SK-N-SH (cell line): ENCODE measurements at regions not wholly inside any gene's neighbourhood (a gene's known extent, or its start where the extent isn't known, plus 50 kb on each side); places are given as distances from the start of the nearest gene placed in this dataset.
A peak's percentile ranks its signal among the peaks of the same experiment; 100 is the strongest.

Source experiments
- CTCF ChIA-PET: fragments of 300-600, 350-600 bp; formaldehyde crosslinking; extraction: SDS; loops from one replicate; lab custom pipeline; 2021; lab: Yijun Ruan, JAX
- POLR2A ChIA-PET: fragments of 350-600 bp; sonication (Branson Sonifier 250); formaldehyde crosslinking; extraction: SDS; loops from one replicate; lab custom pipeline; 2020; ENCODE audit warnings: antibody characterized with exemption, inconsistent platforms; lab: Yijun Ruan, JAX
- DNase-seq: peaks from one replicate; pipeline ENCODE4 v3.0.0; 2012
- H2AFZ ChIP-seq: fragments of 200-600 bp; sonication (generic); 2 replicates; pipeline ENCODE4 v1.8.1; 2016; ENCODE audit warnings: antibody characterized with exemption, mild to moderate bottlenecking, low read depth
- H3F3A ChIP-seq: fragments of 200-600 bp; sonication (generic); replicated peaks from 2 replicates; pipeline ENCODE3; 2016; ENCODE audit warnings: antibody characterized with exemption, mild to moderate bottlenecking; ENCODE audit not compliant: insufficient read depth
- H3K27ac ChIP-seq, 2 experiments: fragments of 200-500 bp in 1 of 2; fragments of 200-600 bp in 1 of 2; sonication (Bioruptor generic) in 1 of 2; sonication (generic), shearing (Covaris generic) in 1 of 2; 2 replicates each; pipeline versions ENCODE4 v1.5.1 to v1.6.1; 2014 to 2016; ENCODE audit warnings: low read depth in 2 of 2, inconsistent platforms in 1 of 2, low read length in 1 of 2, mild to moderate bottlenecking in 1 of 2, mixed read lengths in 1 of 2
- H3K27me3 ChIP-seq: fragments of 200-600 bp; sonication (generic), shearing (Covaris generic); 2 replicates; pipeline ENCODE4 v1.6.1; 2016; ENCODE audit warnings: mixed run types; ENCODE audit not compliant: insufficient read depth
- H3K36me3 ChIP-seq, 2 experiments: fragments of 200-500 bp in 1 of 2; fragments of 200-600 bp in 1 of 2; sonication (Bioruptor generic) in 1 of 2; sonication (generic) in 1 of 2; replicated peaks in 1 of 2; 2 replicates each; pipeline versions ENCODE3 to v1.5.1; 2014 to 2016; ENCODE audit warnings: low read length in 1 of 2, mild to moderate bottlenecking in 1 of 2; ENCODE audit not compliant: insufficient read depth in 2 of 2, control insufficient read depth in 1 of 2
- H3K4me1 ChIP-seq, 2 experiments: fragments of 200-500 bp in 1 of 2; fragments of 200-600 bp in 1 of 2; sonication (Bioruptor generic) in 1 of 2; sonication (generic), shearing (Covaris generic) in 1 of 2; 2 replicates each; pipeline versions ENCODE4 v1.5.1 to v1.6.1; 2014 to 2016; ENCODE audit warnings: low read depth in 1 of 2, low read length in 1 of 2, mixed run types in 1 of 2; ENCODE audit not compliant: insufficient read depth in 2 of 2, control insufficient read depth in 1 of 2
- H3K4me2 ChIP-seq: fragments of 200-600 bp; sonication (generic), shearing (Covaris generic); 2 replicates; pipeline ENCODE4 v1.6.1; 2017; ENCODE audit warnings: mixed run types
- H3K4me3 ChIP-seq, 2 experiments: fragments of 200-500 bp in 1 of 2; fragments of 200-600 bp in 1 of 2; sonication (Bioruptor generic) in 1 of 2; sonication (generic), shearing (Covaris generic) in 1 of 2; 2 replicates each; pipeline versions ENCODE4 v1.5.1 to v1.8.1; 2014 to 2016; ENCODE audit warnings: low read depth in 2 of 2, inconsistent platforms in 1 of 2, low read length in 1 of 2, mild to moderate bottlenecking in 1 of 2, mixed read lengths in 1 of 2, moderate library complexity in 1 of 2
- H3K79me2 ChIP-seq: fragments of 200-600 bp; sonication (generic); 2 replicates; pipeline ENCODE4 v1.8.1; 2017; ENCODE audit warnings: mild to moderate bottlenecking; ENCODE audit not compliant: insufficient read depth
- H3K9ac ChIP-seq: fragments of 200-600 bp; sonication (generic); 2 replicates; pipeline ENCODE4 v1.6.1; 2017; ENCODE audit warnings: mixed run types
- H3K9me2 ChIP-seq: fragments of 200-600 bp; sonication (generic); 2 replicates; pipeline ENCODE4 v1.6.1; 2017; ENCODE audit warnings: mixed run types
- H3K9me3 ChIP-seq: fragments of 200-600 bp; sonication (generic); 2 replicates; pipeline ENCODE4 v1.6.1; 2017; ENCODE audit warnings: mixed run types, mild to moderate bottlenecking, moderate library complexity
- H4K20me1 ChIP-seq: fragments of 200-600 bp; sonication (generic); 2 replicates; pipeline ENCODE4 v1.6.1; 2017; ENCODE audit warnings: mild to moderate bottlenecking, mixed run types; ENCODE audit not compliant: insufficient read depth
- CHD2 ChIP-seq: fragments of 150-350 bp; IDR thresholded peaks from 2 replicates; pipeline ENCODE4 v1.6.1; 2018; ENCODE audit warnings: low read length; ENCODE audit not compliant: partially characterized antibody
- EP300 ChIP-seq, 2 experiments: IDR thresholded peaks; 2 replicates each; pipeline versions ENCODE4 v1.4.0 to v1.6.1; 2012; ENCODE audit warnings: borderline replicate concordance in 1 of 2, low read depth in 1 of 2, low read length in 1 of 2
- FOSL2 ChIP-seq: IDR thresholded peaks from 2 replicates; pipeline ENCODE4 v1.4.0; 2012; ENCODE audit warnings: low read depth, mild to moderate bottlenecking, moderate library complexity, borderline replicate concordance
- FOXJ3 ChIP-seq: sonication (generic); formaldehyde crosslinking; IDR thresholded peaks from 2 replicates; pipeline ENCODE4 v1.5.1; 2020; ENCODE audit warnings: mild to moderate bottlenecking, missing genetic modification reagents
- GATA2 ChIP-seq: sonication (generic); formaldehyde crosslinking; IDR thresholded peaks from 2 replicates; pipeline ENCODE4 v1.5.0; 2020; ENCODE audit warnings: mild to moderate bottlenecking, missing genetic modification reagents
- IRF3 ChIP-seq: fragments of 150-350 bp; IDR thresholded peaks from 2 replicates; pipeline ENCODE4 v1.6.1; 2016; ENCODE audit warnings: mild to moderate bottlenecking, low read depth, low read length
- JUND ChIP-seq: IDR thresholded peaks from 2 replicates; pipeline ENCODE4 v1.4.0; 2012
- MAX ChIP-seq: IDR thresholded peaks from 2 replicates; pipeline ENCODE4 v1.4.0; 2012; ENCODE audit warnings: low read depth
- MXI1 ChIP-seq: IDR thresholded peaks from 2 replicates; pipeline ENCODE4 v1.6.1; 2012; ENCODE audit warnings: mild to moderate bottlenecking, low read depth, low read length, improper control_type of control experiment
- NFIC ChIP-seq: IDR thresholded peaks from 2 replicates; pipeline ENCODE4 v1.4.0; 2012; ENCODE audit warnings: borderline replicate concordance
- NRF1 ChIP-seq: IDR thresholded peaks from 2 replicates; pipeline ENCODE4 v1.6.1; 2012; ENCODE audit warnings: low read depth, mild to moderate bottlenecking, low read length
- PBX3 ChIP-seq: IDR thresholded peaks from 2 replicates; pipeline ENCODE4; 2012
- RCOR1 ChIP-seq: fragments of 150-350 bp; IDR thresholded peaks from 2 replicates; pipeline ENCODE4 v1.6.1; 2017; ENCODE audit warnings: antibody characterized with exemption, low read length
- SIN3A ChIP-seq: IDR thresholded peaks from 2 replicates; pipeline ENCODE4 v1.6.1; 2012; ENCODE audit warnings: low read depth, mild to moderate bottlenecking, low read length, moderate library complexity, borderline replicate concordance
- TAF1 ChIP-seq: IDR thresholded peaks from 2 replicates; pipeline ENCODE4 v1.6.1; 2012; ENCODE audit warnings: low read depth, mild to moderate bottlenecking, low read length, moderate library complexity, borderline replicate concordance
- USF1 ChIP-seq: IDR thresholded peaks from 2 replicates; pipeline ENCODE4 v1.4.0; 2012; ENCODE audit warnings: low read depth, borderline replicate concordance
- YY1 ChIP-seq: IDR thresholded peaks from 2 replicates; pipeline ENCODE4 v1.4.0; 2012; ENCODE audit warnings: low read depth, mild to moderate bottlenecking
- ZBTB33 ChIP-seq: IDR thresholded peaks from 2 replicates; pipeline ENCODE4 v1.4.0; 2012; ENCODE audit warnings: low read depth, borderline replicate concordance
- WGBS: methylation state at CpG from one replicate; pipeline ENCODE4 v1.1.6; 2017; ENCODE audit warnings: low lambda C conversion rate; 5-methylcytosine and 5-hydroxymethylcytosine counted together

GRCh38 chr1:198417039-198417438 is 123.4 kb downstream of the ATP6V1G3 start:
- TF ChIP-seq GATA2 (CRISPR knock-in tag): no peak
- no peak for TF ChIP-seq MAX
- no peak for TF ChIP-seq USF1
- TF ChIP-seq JUND: no peak
- TF ChIP-seq YY1: no peak
- TF ChIP-seq MXI1: no peak
- no peak for TF ChIP-seq RCOR1
- TF ChIP-seq FOXJ3 (CRISPR knock-in tag): no peak
- TF ChIP-seq EP300 (IDR thresholded peaks at IDR 0.05; ENCODE audit: borderline replicate concordance in 1 of 2, low read depth in 1 of 2, low read length in 1 of 2): no peak
- TF ChIP-seq, all 33 proteins: peak for 0
- no peaks in the 10 kb centered on the region for H3K4me1 ChIP-seq
- POLR2A ChIA-PET: no interaction called here
- no peak overlapping the region for H3K4me2 ChIP-seq
- no peak overlapping the region for H2AFZ ChIP-seq
- H3K27me3 ChIP-seq: no peaks in the 10 kb centered on the region
- H3K9me2 ChIP-seq: no peaks in the 10 kb centered on the region
- no peaks in the 10 kb centered on the region for H3K36me3 ChIP-seq
- no peak overlapping the region for H3K27ac ChIP-seq
- H3K79me2 ChIP-seq: no peaks in the 10 kb centered on the region
- no peaks in the 10 kb centered on the region for H4K20me1 ChIP-seq
- H3K9me3 ChIP-seq: no peaks in the 10 kb centered on the region
- CTCF ChIA-PET: no interaction called here
- H3K4me3 ChIP-seq: no peak overlapping the region
- H3F3A ChIP-seq: no peaks in the 10 kb centered on the region
- no peak overlapping the region for H3K9ac ChIP-seq
- DNase-seq: no peak

GRCh38 chr1:198416296-198416695 is 124.2 kb downstream of the ATP6V1G3 start:
- CTCF ChIA-PET: no interaction called here
- Histone ChIP-seq H3K9me3 (no peaks in the 10 kb centered on the region), H3K4me3 (no peak overlapping the region), H3K79me2 (no peaks in the 10 kb centered on the region), H2AFZ (no peak overlapping the region), H3K36me3 (no peaks in the 10 kb centered on the region), H3K4me2 (no peak overlapping the region), H3K9ac (no peak overlapping the region), H3K27me3 (no peaks in the 10 kb centered on the region), H4K20me1 (no peaks in the 10 kb centered on the region)
- WGBS: 83% methylated on average over 3 of the region's 3 CpGs
- 0 out of 2 replicates have a peak, but pooled peaks have one; percentile 12 for TF ChIP-seq PBX3
- TF ChIP-seq GATA2 (CRISPR knock-in tag): no peak
- TF ChIP-seq, all 33 proteins: peak for 1
- H3K4me1 ChIP-seq: no peaks in the 10 kb centered on the region
- DNase-seq: no peak
- no peaks in the 10 kb centered on the region for H3F3A ChIP-seq
- no peaks in the 10 kb centered on the region for H3K9me2 ChIP-seq
- H3K27ac ChIP-seq: no peak overlapping the region
- POLR2A ChIA-PET: no interaction called here

GRCh38 chr1:198411240-198411639 is 129.2 kb downstream of the ATP6V1G3 start:
- no peak overlapping the region for H2AFZ ChIP-seq
- H3K4me3 ChIP-seq: no peak overlapping the region
- no peak overlapping the region for H3K9ac ChIP-seq
- no peaks in the 10 kb centered on the region for H3K4me1 ChIP-seq
- POLR2A ChIA-PET: no interaction called here
- H3K9me2 ChIP-seq: no peaks in the 10 kb centered on the region
- H3F3A ChIP-seq: no peaks in the 10 kb centered on the region
- H3K36me3 ChIP-seq: no peaks in the 10 kb centered on the region
- CTCF ChIA-PET: no interaction called here
- no peaks in the 10 kb centered on the region for H4K20me1 ChIP-seq
- DNase-seq: no peak
- no peak overlapping the region for H3K27ac ChIP-seq
- H3K27me3 ChIP-seq: no peaks in the 10 kb centered on the region
- no peaks in the 10 kb centered on the region for H3K9me3 ChIP-seq
- no peaks in the 10 kb centered on the region for H3K79me2 ChIP-seq
- no peak overlapping the region for H3K4me2 ChIP-seq
- TF ChIP-seq IRF3 (no peak), ZBTB33 (no peak), YY1 (no peak), EP300 (IDR thresholded peaks at IDR 0.05; ENCODE audit: borderline replicate concordance in 1 of 2, low read depth in 1 of 2, low read length in 1 of 2) (no peak), TAF1 (no peak), FOSL2 (no peak), CHD2 (no peak), SIN3A (no peak), NRF1 (no peak), NFIC (no peak)
